Gastrocnemius medialis (tissue), 4 donors: ENCODE measurements at regions not wholly inside any gene's neighbourhood (a gene's known extent, or its start where the extent isn't known, plus 50 kb on each side); places are given as distances from the start of the nearest gene placed in this dataset.

Experiments used
- ATAC-seq, 2 donors: fragments of 150-250 bp; one replicate each; pipeline ENCODE4 v1.9.1; 2016
- DNase-seq, 2 donors: peaks; one replicate each; pipeline ENCODE4 v3.0.0-alpha.2; 2019
- H3K27ac ChIP-seq, 4 donors: fragments of 200-600 bp; sonication (generic); 1 replicate in 1 of 4; 2 replicates in 3 of 4; pipeline ENCODE4 v1.5.1; 2016 to 2018; ENCODE audit warnings: mild to moderate bottlenecking in 2 of 4, moderate library complexity in 1 of 4
- H3K27me3 ChIP-seq, 3 donors: fragments of 200-600 bp; sonication (generic) in 2 of 3; 1 replicate in 1 of 3; 2 replicates in 2 of 3; pipeline versions ENCODE4 v1.5.1 to v1.6.0; 2016 to 2019; ENCODE audit warnings: mild to moderate bottlenecking in 1 of 3, moderate library complexity in 1 of 3
- H3K36me3 ChIP-seq, 2 donors: fragments of 200-600 bp; sonication (generic) in 1 of 2; one replicate each; pipeline ENCODE4 v1.5.1; 2017 to 2018
- H3K4me1 ChIP-seq, 2 donors: fragments of 200-600 bp; sonication (generic) in 1 of 2; one replicate each; pipeline ENCODE4 v1.5.1; 2016 to 2017; ENCODE audit warnings: mild to moderate bottlenecking in 2 of 2
- H3K4me3 ChIP-seq, 4 donors: fragments of 200-600 bp; sonication (generic) in 3 of 4; 1 replicate in 1 of 4; 2 replicates in 3 of 4; pipeline ENCODE4 v1.5.1; 2016 to 2019; ENCODE audit warnings: mild to moderate bottlenecking in 2 of 4
- H3K9me3 ChIP-seq, 3 donors: fragments of 200-600 bp; sonication (generic) in 2 of 3; 1 replicate in 1 of 3; 2 replicates in 2 of 3; pipeline ENCODE4 v1.5.1; 2016 to 2019
- POLR2A ChIP-seq, 2 donors: fragments of 450-650 bp; IDR thresholded peaks; one replicate each; pipeline ENCODE4 v1.6.1; 2017; ENCODE audit warnings: antibody characterized with exemption in 2 of 2, mild to moderate bottlenecking in 2 of 2, moderate library complexity in 2 of 2
- in situ Hi-C, 4 donors: fragments of 200-750 bp; cut with MboI; loops; one replicate each; pipeline versions ENCODE4 v1.15.0 to v1.8.0; 2017; ENCODE audit warnings: low sequenced_read_pairs in 4 of 4
- intact Hi-C: fragments of 100-400 bp; cut with DNase I; formaldehyde crosslinking; loops from one replicate; pipeline ENCODE4 v1.15.1; 2023; ENCODE audit warnings: low total_unique reads
- TF ChIP-seq, protein P1 (sequence below), 5 experiments: fragments of 450-650 bp in 3 of 5; fragments of 200-600 bp in 2 of 5; sonication (generic) in 2 of 5; IDR thresholded peaks in 4 of 5; conservative IDR thresholded peaks in 1 of 5; 1 replicate in 4 of 5; 2 replicates in 1 of 5; pipeline ENCODE4 v1.5.1; 2016 to 2019; ENCODE audit warnings: antibody characterized with exemption in 5 of 5, mild to moderate bottlenecking in 3 of 5, moderate library complexity in 3 of 5

- no peak overlapping the region for H3K4me3 ChIP-seq
- no peaks in the 10 kb centered on the region for H3K36me3 ChIP-seq
- no peak overlapping the region for H3K27ac ChIP-seq
- TF ChIP-seq, protein P1, sequence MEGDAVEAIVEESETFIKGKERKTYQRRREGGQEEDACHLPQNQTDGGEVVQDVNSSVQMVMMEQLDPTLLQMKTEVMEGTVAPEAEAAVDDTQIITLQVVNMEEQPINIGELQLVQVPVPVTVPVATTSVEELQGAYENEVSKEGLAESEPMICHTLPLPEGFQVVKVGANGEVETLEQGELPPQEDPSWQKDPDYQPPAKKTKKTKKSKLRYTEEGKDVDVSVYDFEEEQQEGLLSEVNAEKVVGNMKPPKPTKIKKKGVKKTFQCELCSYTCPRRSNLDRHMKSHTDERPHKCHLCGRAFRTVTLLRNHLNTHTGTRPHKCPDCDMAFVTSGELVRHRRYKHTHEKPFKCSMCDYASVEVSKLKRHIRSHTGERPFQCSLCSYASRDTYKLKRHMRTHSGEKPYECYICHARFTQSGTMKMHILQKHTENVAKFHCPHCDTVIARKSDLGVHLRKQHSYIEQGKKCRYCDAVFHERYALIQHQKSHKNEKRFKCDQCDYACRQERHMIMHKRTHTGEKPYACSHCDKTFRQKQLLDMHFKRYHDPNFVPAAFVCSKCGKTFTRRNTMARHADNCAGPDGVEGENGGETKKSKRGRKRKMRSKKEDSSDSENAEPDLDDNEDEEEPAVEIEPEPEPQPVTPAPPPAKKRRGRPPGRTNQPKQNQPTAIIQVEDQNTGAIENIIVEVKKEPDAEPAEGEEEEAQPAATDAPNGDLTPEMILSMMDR (IDR thresholded peaks at IDR 0.05 in 4 of 5, conservative IDR thresholded peaks at IDR 0.05 in 1 of 5): no peak
- TF ChIP-seq POLR2A (IDR thresholded peaks at IDR 0.05): no peak
- in situ Hi-C loops: no loop called here
- DNase-seq (no peak), ATAC-seq (no peak)
- no peaks in the 10 kb centered on the region for H3K27me3 ChIP-seq
- intact Hi-C loops: no loop called here
- no peaks in the 10 kb centered on the region for H3K9me3 ChIP-seq
- no peaks in the 10 kb centered on the region for H3K4me1 ChIP-seq
Observed at GRCh38 chr14:101336183-101336582, 225.1 kb upstream of the DIO3 start.

DNA sequence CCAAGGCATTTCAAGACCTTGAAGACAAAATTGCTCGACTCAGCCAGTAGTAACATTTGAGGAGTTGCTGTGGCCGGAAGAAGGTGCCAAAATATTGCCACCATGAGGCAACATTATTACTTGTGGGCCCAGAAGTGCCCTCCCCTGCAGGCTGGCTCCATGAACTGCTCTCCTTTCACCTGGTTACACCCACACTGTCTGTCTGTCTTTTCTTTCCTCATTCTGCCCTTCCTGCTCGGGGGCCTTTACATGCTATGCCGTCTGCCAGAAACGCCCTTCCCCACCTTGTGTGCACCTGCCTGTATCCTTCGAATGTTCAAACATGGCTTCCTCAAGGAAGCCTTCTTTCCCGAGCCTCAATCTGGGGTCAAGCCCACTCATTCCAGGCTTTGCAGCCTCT lies 224.2 kb upstream of the DIO3 start:
- DNase-seq (no peak), ATAC-seq (no peak)
- no peaks in the 10 kb centered on the region for H3K4me1 ChIP-seq
- intact Hi-C loops (no loop called here), in situ Hi-C loops (no loop called here)
- H3K4me3 ChIP-seq: no peak overlapping the region
- TF ChIP-seq, protein P1 (IDR thresholded peaks at IDR 0.05 in 4 of 5, conservative IDR thresholded peaks at IDR 0.05 in 1 of 5): no peak
- TF ChIP-seq POLR2A (IDR thresholded peaks at IDR 0.05): no peak
- H3K27ac ChIP-seq: no peak overlapping the region
- H3K27me3 ChIP-seq: no peaks in the 10 kb centered on the region
- H3K36me3 ChIP-seq: no peaks in the 10 kb centered on the region
- no peaks in the 10 kb centered on the region for H3K9me3 ChIP-seq

- intact Hi-C loops (no loop called here), in situ Hi-C loops (no loop called here)
- TF ChIP-seq POLR2A (IDR thresholded peaks at IDR 0.05): no peak
- Histone ChIP-seq H3K4me1 (no peaks in the 10 kb centered on the region), H3K27me3 (no peaks in the 10 kb centered on the region), H3K36me3 (no peaks in the 10 kb centered on the region), H3K27ac (no peak overlapping the region), H3K4me3 (no peak overlapping the region), H3K9me3 (no peaks in the 10 kb centered on the region)
- DNase-seq: no peak
- ATAC-seq: no peak
Observed at GRCh38 chr14:101340556-101340955, 220.7 kb upstream of the DIO3 start.

DNA sequence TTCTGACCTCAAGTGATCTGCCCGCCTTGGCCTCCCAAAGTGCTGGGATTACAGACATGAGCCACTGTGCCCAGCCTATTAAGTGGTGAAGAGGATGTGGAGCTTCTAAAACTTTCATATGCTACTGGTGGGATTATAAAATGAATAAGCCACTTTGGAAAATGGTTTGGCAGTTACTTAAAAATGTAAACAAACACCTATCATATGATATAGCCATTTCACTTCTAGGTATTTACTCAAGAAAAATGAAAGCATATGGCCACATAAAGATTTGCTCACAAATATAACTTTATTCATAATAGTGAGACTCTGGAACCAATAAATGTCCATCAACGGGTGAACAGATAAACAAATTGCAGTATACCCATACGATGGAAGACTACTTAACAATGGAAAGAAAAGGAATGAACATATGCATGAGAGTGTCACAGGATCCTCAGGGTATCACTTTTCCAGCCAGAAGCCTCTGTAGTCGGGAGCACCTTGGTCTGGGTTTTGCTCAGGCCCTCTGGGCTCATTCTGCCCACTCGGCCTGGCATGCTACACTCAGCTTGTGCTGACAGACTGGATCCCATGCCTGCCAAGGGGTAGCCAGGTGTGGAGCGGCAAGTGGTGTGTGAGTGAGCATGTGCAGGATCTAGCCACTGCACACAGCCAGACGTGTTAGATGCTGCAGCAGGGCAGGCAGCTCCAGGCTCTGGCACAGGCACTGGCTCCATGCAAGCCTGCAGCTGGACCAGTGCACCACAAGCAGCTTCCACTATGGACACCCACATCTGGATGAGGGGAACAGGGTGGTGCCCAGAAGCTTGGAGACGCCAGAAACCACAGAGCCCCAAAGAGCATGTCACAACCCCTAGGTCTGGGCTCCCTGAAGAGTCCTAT lies 213.2 kb upstream of the DIO3 start:
- TF ChIP-seq POLR2A (IDR thresholded peaks at IDR 0.05): no peak
- TF ChIP-seq, protein P1 (IDR thresholded peaks at IDR 0.05 in 4 of 5, conservative IDR thresholded peaks at IDR 0.05 in 1 of 5): no peak
- in situ Hi-C loops (no loop called here), intact Hi-C loops (no loop called here)
- Histone ChIP-seq H3K4me1 (no peaks in the 10 kb centered on the region), H3K27me3 (no peaks in the 10 kb centered on the region), H3K9me3 (no peaks in the 10 kb centered on the region), H3K36me3 (no peaks in the 10 kb centered on the region), H3K27ac (no peak overlapping the region), H3K4me3 (no peak overlapping the region)
- no peak for DNase-seq
- no peak for ATAC-seq

DNA sequence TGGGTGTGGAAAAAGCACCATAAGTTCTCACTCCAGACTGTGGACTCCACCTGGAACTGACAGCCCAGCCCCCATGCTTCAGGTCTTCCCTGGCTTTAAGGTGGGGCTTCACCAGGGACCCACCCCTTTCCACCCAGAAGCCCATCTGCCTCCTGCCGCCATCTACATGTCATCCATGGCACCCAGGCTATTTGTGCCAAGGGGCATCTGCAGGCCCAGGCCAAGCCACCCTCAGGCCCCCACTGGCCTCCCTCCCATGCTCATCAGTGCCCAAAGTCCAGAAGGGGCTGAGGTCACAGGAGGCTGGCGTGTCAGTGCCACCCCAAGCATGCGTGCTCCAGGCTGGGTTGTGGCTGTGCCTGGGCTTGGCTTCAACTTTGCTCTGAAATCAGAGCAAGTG lies 212.2 kb upstream of the DIO3 start:
- intact Hi-C loops (no loop called here), in situ Hi-C loops (no loop called here)
- Histone ChIP-seq H3K4me1 (no peaks in the 10 kb centered on the region), H3K4me3 (no peak overlapping the region), H3K36me3 (no peaks in the 10 kb centered on the region), H3K9me3 (no peaks in the 10 kb centered on the region), H3K27ac (no peak overlapping the region), H3K27me3 (no peaks in the 10 kb centered on the region)
- no peak for DNase-seq
- no peak for ATAC-seq
- TF ChIP-seq, protein P1 (IDR thresholded peaks at IDR 0.05 in 4 of 5, conservative IDR thresholded peaks at IDR 0.05 in 1 of 5): no peak
- TF ChIP-seq POLR2A (IDR thresholded peaks at IDR 0.05): no peak
